ENCODE measurements at regions not wholly inside any gene's neighbourhood (a gene's known extent, or its start where the extent isn't known, plus 50 kb on each side); places are given as distances from the start of the nearest gene placed in this dataset.

GRCh38 chr12:53824001-53824712, 72.4 kb upstream of the CISTR start:
- TF ChIP-seq CHD2 (IDR thresholded peaks at IDR 0.05; ENCODE audit: low read length, partially characterized antibody), result no peak
- no peak for TF ChIP-seq POLR2AphosphoS2 (conservative IDR thresholded peaks at IDR 0.05; ENCODE audit: low read length)
- no peak for TF ChIP-seq CTCF (IDR thresholded peaks at IDR 0.05)

All from A549 (cell line).